ENCODE measurements at regions not wholly inside any gene's neighbourhood (a gene's known extent, or its start where the extent isn't known, plus 50 kb on each side); places are given as distances from the start of the nearest gene placed in this dataset.

- H3K27ac ChIP-seq = no peak overlapping the region
- no peak for TF ChIP-seq CTCF (IDR thresholded peaks at IDR 0.05)
- no peak overlapping the region for H3K4me3 ChIP-seq (ENCODE audit: low read depth in 1 of 2, low read length in 1 of 2)
- no peaks in the 10 kb centered on the region for H3K4me1 ChIP-seq (ENCODE audit: control insufficient read depth in 1 of 2, insufficient read depth in 1 of 2, low read depth in 1 of 2, low read length in 1 of 2)
- H3K27me3 ChIP-seq = no peaks in the 10 kb centered on the region
- no peaks in the 10 kb centered on the region for H3K9me3 ChIP-seq
- H3K36me3 ChIP-seq = no peaks in the 10 kb centered on the region
Observed at GRCh38 chr11:38582756-38583155, 1984.7 kb upstream of the RAG2 start.

- no peak for TF ChIP-seq CTCF (IDR thresholded peaks at IDR 0.05)
- H3K36me3 ChIP-seq = no peaks in the 10 kb centered on the region
- no peaks in the 10 kb centered on the region for H3K27me3 ChIP-seq
- no peaks in the 10 kb centered on the region for H3K4me1 ChIP-seq (ENCODE audit: control insufficient read depth in 1 of 2, insufficient read depth in 1 of 2, low read depth in 1 of 2, low read length in 1 of 2)
- no peak overlapping the region for H3K27ac ChIP-seq
- no peak overlapping the region for H3K4me3 ChIP-seq (ENCODE audit: low read depth in 1 of 2, low read length in 1 of 2)
- no peaks in the 10 kb centered on the region for H3K9me3 ChIP-seq
Observed at GRCh38 chr11:38582151-38582550, 1984.1 kb upstream of the RAG2 start.

- no peak for TF ChIP-seq CTCF (IDR thresholded peaks at IDR 0.05)
- H3K4me1 ChIP-seq (ENCODE audit: control insufficient read depth in 1 of 2, insufficient read depth in 1 of 2, low read depth in 1 of 2, low read length in 1 of 2) = no peaks in the 10 kb centered on the region
- no peaks in the 10 kb centered on the region for H3K9me3 ChIP-seq
- H3K36me3 ChIP-seq = no peaks in the 10 kb centered on the region
- no peaks in the 10 kb centered on the region for H3K27me3 ChIP-seq
- no peak overlapping the region for H3K4me3 ChIP-seq (ENCODE audit: low read depth in 1 of 2, low read length in 1 of 2)
- H3K27ac ChIP-seq = no peak overlapping the region
Observed at GRCh38 chr11:38577769-38578168, 1979.7 kb upstream of the RAG2 start.

GRCh38 chr11:38562562-38562961, 1964.5 kb upstream of the RAG2 start:
- no peaks in the 10 kb centered on the region for H3K27me3 ChIP-seq
- no peaks in the 10 kb centered on the region for H3K9me3 ChIP-seq
- no peaks in the 10 kb centered on the region for H3K4me1 ChIP-seq (ENCODE audit: control insufficient read depth in 1 of 2, insufficient read depth in 1 of 2, low read depth in 1 of 2, low read length in 1 of 2)
- no peak for TF ChIP-seq CTCF (IDR thresholded peaks at IDR 0.05)
- no peaks in the 10 kb centered on the region for H3K36me3 ChIP-seq
- H3K4me3 ChIP-seq (ENCODE audit: low read depth in 1 of 2, low read length in 1 of 2) = no peak overlapping the region
- no peak overlapping the region for H3K27ac ChIP-seq

- Histone ChIP-seq H3K4me3 (ENCODE audit: low read depth in 1 of 2, low read length in 1 of 2) (no peak overlapping the region), H3K27me3 (no peaks in the 10 kb centered on the region), H3K27ac (no peak overlapping the region), H3K4me1 (ENCODE audit: control insufficient read depth in 1 of 2, insufficient read depth in 1 of 2, low read depth in 1 of 2, low read length in 1 of 2) (no peaks in the 10 kb centered on the region), H3K36me3 (no peaks in the 10 kb centered on the region), H3K9me3 (no peaks in the 10 kb centered on the region)
- TF ChIP-seq CTCF (IDR thresholded peaks at IDR 0.05) = no peak
Observed at GRCh38 chr11:38553148-38553547, 1955.1 kb upstream of the RAG2 start.

GRCh38 chr11:38547462-38547861, 1949.4 kb upstream of the RAG2 start:
- H3K9me3 ChIP-seq = no peaks in the 10 kb centered on the region
- TF ChIP-seq CTCF (IDR thresholded peaks at IDR 0.05) = no peak
- no peaks in the 10 kb centered on the region for H3K27me3 ChIP-seq
- H3K27ac ChIP-seq = no peak overlapping the region
- H3K4me1 ChIP-seq (ENCODE audit: control insufficient read depth in 1 of 2, insufficient read depth in 1 of 2, low read depth in 1 of 2, low read length in 1 of 2) = no peaks in the 10 kb centered on the region
- H3K36me3 ChIP-seq = no peaks in the 10 kb centered on the region
- no peak overlapping the region for H3K4me3 ChIP-seq (ENCODE audit: low read depth in 1 of 2, low read length in 1 of 2)

Data from neutrophil (primary cell).